ENCODE measurements at regions not wholly inside any gene's neighbourhood (a gene's known extent, or its start where the extent isn't known, plus 50 kb on each side); places are given as distances from the start of the nearest gene placed in this dataset.

GRCh38 chr6:141105481-141105880 is 1027.2 kb upstream of the GJE1 start:
- no peak for TF ChIP-seq CTCF (IDR thresholded peaks at IDR 0.05)
- no peak for TF ChIP-seq EP300 (IDR thresholded peaks at IDR 0.05)
- TF ChIP-seq POLR2A (IDR thresholded peaks at IDR 0.05): no peak
- TF ChIP-seq POLR2AphosphoS5 (IDR thresholded peaks at IDR 0.05): no peak
